ENCODE measurements at regions not wholly inside any gene's neighbourhood (a gene's known extent, or its start where the extent isn't known, plus 50 kb on each side); places are given as distances from the start of the nearest gene placed in this dataset.

- TF ChIP-seq CTCF (IDR thresholded peaks at IDR 0.05) (no peak), IRF3 (IDR thresholded peaks at IDR 0.05; ENCODE audit: low read depth, low read length) (no peak), USF2 (IDR thresholded peaks at IDR 0.05; ENCODE audit: borderline replicate concordance, low read depth, low read length) (no peak), RCOR1 (IDR thresholded peaks at IDR 0.05; ENCODE audit: low read length) (no peak), PBX3 (IDR thresholded peaks at IDR 0.05) (no peak), SMC3 (IDR thresholded peaks at IDR 0.05; ENCODE audit: low read depth, low read length) (no peak), RAD21 (IDR thresholded peaks at IDR 0.05; ENCODE audit: low read length) (no peak)
Measured at GRCh38 chr13:61107989-61108388, 307.7 kb downstream of the PCDH20 start.

Data from SK-N-SH (cell line).